Testis (tissue), 2 donors: ENCODE measurements at regions not wholly inside any gene's neighbourhood (a gene's known extent, or its start where the extent isn't known, plus 50 kb on each side); places are given as distances from the start of the nearest gene placed in this dataset.

Experiments
- DNase-seq: peaks from one replicate; pipeline ENCODE4 v3.0.0-alpha.2; 2019
- H3K27ac ChIP-seq, 2 donors: fragments of 200-600 bp; sonication (generic); one replicate each; pipeline ENCODE4 v1.5.1; 2019
- H3K27me3 ChIP-seq: fragments of 200-600 bp; sonication (generic); one replicate; pipeline ENCODE4 v1.5.1; 2019
- H3K36me3 ChIP-seq: fragments of 200-600 bp; sonication (generic); one replicate; pipeline ENCODE4 v1.5.1; 2017; ENCODE audit warnings: low read depth; ENCODE audit errors: missing control alignments
- H3K4me1 ChIP-seq: fragments of 200-600 bp; sonication (generic); one replicate; pipeline ENCODE4 v1.5.1; 2019
- H3K4me3 ChIP-seq, 2 donors: fragments of 200-600 bp; sonication (generic); one replicate each; pipeline ENCODE4 v1.5.1; 2017 to 2019
- H3K9me3 ChIP-seq: fragments of 200-600 bp; sonication (generic); one replicate; pipeline ENCODE4 v1.5.1; 2017
- CTCF ChIP-seq, 3 experiments: fragments of 450-650 bp in 2 of 3; fragments of 200-600 bp in 1 of 3; sonication (generic) in 1 of 3; IDR thresholded peaks; one replicate each; pipeline ENCODE4 v1.5.1; 2016 to 2019; ENCODE audit warnings: antibody characterized with exemption in 3 of 3, mild to moderate bottlenecking in 2 of 3, moderate library complexity in 1 of 3
- POLR2A ChIP-seq: fragments of 450-650 bp; IDR thresholded peaks from one replicate; pipeline ENCODE4 v1.6.1; 2017; ENCODE audit warnings: antibody characterized with exemption, mild to moderate bottlenecking, moderate library complexity
- WGBS, 2 donors: methylation state at CpG; one replicate each; pipeline ENCODE4 v1.1.5; 2018; 5-methylcytosine and 5-hydroxymethylcytosine counted together
- intact Hi-C: fragments of 100-400 bp; cut with DNase I; formaldehyde crosslinking; loops from one replicate; pipeline ENCODE4 v1.15.1; 2023; ENCODE audit warnings: low total_unique reads

- no peaks in the 10 kb centered on the region for H3K4me1 ChIP-seq
- no peak for DNase-seq
- H3K36me3 ChIP-seq, result no peaks in the 10 kb centered on the region
These were observed 286.4 kb downstream of the CMPK2 start for GRCh38 chr2:6579281-6579680.

GRCh38 chr2:6580982-6581381 lies 284.7 kb downstream of the CMPK2 start:
- no peak for TF ChIP-seq CTCF (IDR thresholded peaks at IDR 0.05)
- TF ChIP-seq POLR2A, result no peak
- WGBS, 2 donors, result 83 to 90% methylated on average over 4 of the region's 4 CpGs
- Histone ChIP-seq H3K4me3 (no peak overlapping the region), H3K27me3 (no peaks in the 10 kb centered on the region), H3K27ac (no peak overlapping the region), H3K4me1 (no peaks in the 10 kb centered on the region), H3K9me3 (no peaks in the 10 kb centered on the region), H3K36me3 (no peaks in the 10 kb centered on the region)
- no peak for DNase-seq
- intact Hi-C loops, result no loop called here

More at GRCh38 chr2:6579281-6579680, 286.4 kb downstream of the CMPK2 start:
- TF ChIP-seq POLR2A (no peak), CTCF (IDR thresholded peaks at IDR 0.05) (no peak)
- Histone ChIP-seq H3K4me3 (no peak overlapping the region), H3K27me3 (no peaks in the 10 kb centered on the region), H3K27ac (no peak overlapping the region), H3K9me3 (no peaks in the 10 kb centered on the region)
- intact Hi-C loops, result no loop called here

- H3K27me3 ChIP-seq, result no peaks in the 10 kb centered on the region
- 88% methylated on average over 6 of the region's 6 CpGs for WGBS, 2 donors
- intact Hi-C loops, result no loop called here
- H3K4me1 ChIP-seq, result no peaks in the 10 kb centered on the region
- TF ChIP-seq POLR2A, result no peak
- no peak for DNase-seq
- no peaks in the 10 kb centered on the region for H3K36me3 ChIP-seq
- no peaks in the 10 kb centered on the region for H3K9me3 ChIP-seq
- H3K4me3 ChIP-seq, result no peak overlapping the region
- no peak overlapping the region for H3K27ac ChIP-seq
These were observed 276.6 kb downstream of the CMPK2 start for GRCh38 chr2:6589150-6589549.

- no peaks in the 10 kb centered on the region for H3K9me3 ChIP-seq
- WGBS, 2 donors, result 69 to 78% methylated on average over 3 of the region's 3 CpGs
- TF ChIP-seq CTCF (IDR thresholded peaks at IDR 0.05) (no peak), POLR2A (no peak)
- no peak overlapping the region for H3K27ac ChIP-seq
- no peak for DNase-seq
- no peaks in the 10 kb centered on the region for H3K4me1 ChIP-seq
- intact Hi-C loops, result no loop called here
- H3K4me3 ChIP-seq, result no peak overlapping the region
- no peaks in the 10 kb centered on the region for H3K27me3 ChIP-seq
- no peaks in the 10 kb centered on the region for H3K36me3 ChIP-seq
These were observed 275.3 kb downstream of the CMPK2 start for GRCh38 chr2:6590442-6590841.

- no peak overlapping the region for H3K4me3 ChIP-seq
- DNase-seq, result no peak
- no peak overlapping the region for H3K27ac ChIP-seq
- TF ChIP-seq POLR2A, result no peak
- TF ChIP-seq CTCF (IDR thresholded peaks at IDR 0.05), result no peak
- no peaks in the 10 kb centered on the region for H3K27me3 ChIP-seq
- intact Hi-C loops, result no loop called here
- no peaks in the 10 kb centered on the region for H3K4me1 ChIP-seq
- 86 to 97% methylated on average over 4 of the region's 4 CpGs for WGBS, 2 donors
- H3K9me3 ChIP-seq, result no peaks in the 10 kb centered on the region
- H3K36me3 ChIP-seq, result no peaks in the 10 kb centered on the region
These were observed 263.2 kb downstream of the CMPK2 start for GRCh38 chr2:6602471-6602870.
